PC-3 (cell line): ENCODE measurements at regions not wholly inside any gene's neighbourhood (a gene's known extent, or its start where the extent isn't known, plus 50 kb on each side); places are given as distances from the start of the nearest gene placed in this dataset.

Experiments used
- EZH2 ChIP-seq: fragments of 300-600 bp; sonication (generic); IDR thresholded peaks from one replicate; pipeline ENCODE4 v1.6.1; 2017; ENCODE audit warnings: antibody characterized with exemption, mild to moderate bottlenecking, low read length; ENCODE audit not compliant: unreplicated experiment
- TF ChIP-seq, protein P1 (sequence below): fragments of 300-600 bp; sonication (generic); conservative IDR thresholded peaks from 2 replicates; pipeline ENCODE4 v1.5.1; 2017; ENCODE audit warnings: antibody characterized with exemption, low read depth, mild to moderate bottlenecking, low read length

DNA sequence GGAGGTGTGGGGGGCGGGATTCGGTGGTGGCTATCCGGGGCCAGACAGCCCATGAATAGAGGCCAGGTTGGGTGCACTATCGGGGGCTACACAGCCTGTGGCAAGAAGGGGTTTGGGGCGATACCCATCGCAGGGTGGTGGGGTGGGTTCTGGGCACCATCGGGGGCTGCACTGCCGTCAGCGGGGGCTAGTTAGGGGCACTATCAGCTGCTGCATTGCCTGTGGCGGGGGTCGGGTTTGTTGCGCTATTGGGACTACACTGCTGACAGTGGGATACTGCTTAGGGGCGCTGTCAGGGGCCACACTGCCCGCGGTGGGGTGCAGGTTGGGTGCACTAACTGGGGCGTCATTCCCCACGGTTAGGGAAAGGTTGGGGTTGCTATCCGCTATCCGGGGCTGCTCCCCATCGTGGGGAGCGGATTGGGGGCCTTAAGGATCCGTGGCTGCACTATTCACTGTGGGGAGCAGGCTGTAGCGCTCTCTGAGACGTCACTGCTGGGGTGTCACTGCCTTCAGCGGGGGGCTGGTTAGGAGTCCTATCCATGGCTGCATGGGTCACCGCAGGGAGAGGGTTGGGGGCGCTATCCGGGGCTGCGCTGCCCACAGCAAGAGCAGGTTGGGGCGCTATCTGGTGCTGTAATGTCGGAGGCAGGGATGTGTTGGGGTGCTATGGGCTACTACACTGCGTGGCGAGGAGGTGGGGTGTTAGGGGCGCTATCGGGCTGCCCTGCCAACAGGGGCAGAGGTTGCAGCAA lies 76.5 kb upstream of the SLC35G4 start:
- TF ChIP-seq, protein P1, sequence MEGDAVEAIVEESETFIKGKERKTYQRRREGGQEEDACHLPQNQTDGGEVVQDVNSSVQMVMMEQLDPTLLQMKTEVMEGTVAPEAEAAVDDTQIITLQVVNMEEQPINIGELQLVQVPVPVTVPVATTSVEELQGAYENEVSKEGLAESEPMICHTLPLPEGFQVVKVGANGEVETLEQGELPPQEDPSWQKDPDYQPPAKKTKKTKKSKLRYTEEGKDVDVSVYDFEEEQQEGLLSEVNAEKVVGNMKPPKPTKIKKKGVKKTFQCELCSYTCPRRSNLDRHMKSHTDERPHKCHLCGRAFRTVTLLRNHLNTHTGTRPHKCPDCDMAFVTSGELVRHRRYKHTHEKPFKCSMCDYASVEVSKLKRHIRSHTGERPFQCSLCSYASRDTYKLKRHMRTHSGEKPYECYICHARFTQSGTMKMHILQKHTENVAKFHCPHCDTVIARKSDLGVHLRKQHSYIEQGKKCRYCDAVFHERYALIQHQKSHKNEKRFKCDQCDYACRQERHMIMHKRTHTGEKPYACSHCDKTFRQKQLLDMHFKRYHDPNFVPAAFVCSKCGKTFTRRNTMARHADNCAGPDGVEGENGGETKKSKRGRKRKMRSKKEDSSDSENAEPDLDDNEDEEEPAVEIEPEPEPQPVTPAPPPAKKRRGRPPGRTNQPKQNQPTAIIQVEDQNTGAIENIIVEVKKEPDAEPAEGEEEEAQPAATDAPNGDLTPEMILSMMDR, result no peak
- TF ChIP-seq EZH2, result no peak
